K562 (cell line): ENCODE measurements at regions not wholly inside any gene's neighbourhood (a gene's known extent, or its start where the extent isn't known, plus 50 kb on each side); places are given as distances from the start of the nearest gene placed in this dataset.

Experiments used
- ATAC-seq: fragments of 200-7000 bp; cut with Tn5 transposase; 3 replicates; pipeline ENCODE4 v1.9.1; 2020; ENCODE audit warnings: moderate library complexity
- BruUV-seq: library from RNA; stranded (reverse); fragments of 400-500 nt; replicated peaks from 2 replicates; lab custom pipeline; 2021; lab: Mats Ljungman, UMichigan
- CTCF ChIA-PET: fragments of 300-600 bp; formaldehyde crosslinking; extraction: SDS; loops from one replicate; lab custom pipeline; 2021; ENCODE audit warnings: low intra/inter-chr PET ratio; lab: Yijun Ruan, JAX
- POLR2A ChIA-PET: fragments of 300-600, 350-650 bp; sonication (Branson Sonifier 250); formaldehyde crosslinking; extraction: SDS; loops from one replicate; lab custom pipeline; 2021; ENCODE audit warnings: antibody characterized with exemption, inconsistent platforms; lab: Yijun Ruan, JAX
- DNase-seq, 4 experiments: peaks; one replicate each; pipeline versions ENCODE4 v3.0.0 to v3.0.0-alpha.2; 2011 to 2018; ENCODE audit warnings: low spot score in 3 of 4, mixed read lengths in 3 of 4; ENCODE audit errors: extremely low read depth in 1 of 4
- FAIRE-seq: peaks from 2 replicates; lab custom pipeline; 2011; peaks lifted over from hg19 to GRCh38; lab: Jason Lieb, UNC
- H2AFZ ChIP-seq: 2 replicates; pipeline ENCODE4 v1.6.0; 2011; ENCODE audit warnings: low read depth, low read length, control low read depth, inconsistent platforms
- H3K27ac ChIP-seq: fragments of 200-600 bp; 3 replicates; pipeline ENCODE4 v1.8.0; 2011; ENCODE audit warnings: low read depth, mild to moderate bottlenecking, control low read depth, inconsistent platforms, low read length, moderate library complexity, mixed read lengths; ENCODE audit errors: extremely low read depth
- H3K27me3 ChIP-seq, 2 experiments: fragments of 300-600 bp in 1 of 2; 2 replicates in 1 of 2; 3 replicates in 1 of 2; pipeline versions ENCODE4 v1.6.0 to v1.8.0; 2011; ENCODE audit warnings: inconsistent platforms in 2 of 2, low read length in 2 of 2, mild to moderate bottlenecking in 1 of 2, mixed read lengths in 1 of 2, moderate library complexity in 1 of 2; ENCODE audit not compliant: control insufficient read depth in 2 of 2, insufficient read depth in 2 of 2
- H3K36me3 ChIP-seq: fragments of 300-600 bp; 3 replicates; pipeline ENCODE4 v1.8.0; 2011; ENCODE audit warnings: mild to moderate bottlenecking, low read length, inconsistent platforms; ENCODE audit not compliant: control insufficient read depth, insufficient read depth
- H3K4me1 ChIP-seq, 2 experiments: fragments of 200-600 bp in 1 of 2; replicated peaks in 1 of 2; 2 replicates in 1 of 2; 3 replicates in 1 of 2; pipeline versions ENCODE4 v1.5.1 to v1.8.0; 2011; ENCODE audit warnings: inconsistent platforms in 2 of 2, low read length in 2 of 2, mild to moderate bottlenecking in 1 of 2, mixed read lengths in 1 of 2, moderate library complexity in 1 of 2; ENCODE audit not compliant: control insufficient read depth in 2 of 2, insufficient read depth in 2 of 2
- H3K4me2 ChIP-seq: 2 replicates; pipeline ENCODE4 v1.6.1; 2011; ENCODE audit warnings: low read length, control low read depth, inconsistent platforms, mixed read lengths; ENCODE audit not compliant: insufficient read depth
- H3K4me3 ChIP-seq: fragments of 200-600 bp; sonication (generic), shearing (Covaris generic); 2 replicates; pipeline ENCODE4 v1.5.1; 2016; ENCODE audit warnings: control low read depth, inconsistent platforms
- H3K79me2 ChIP-seq: fragments of 200-600 bp; 3 replicates; pipeline ENCODE4 v1.8.0; 2011; ENCODE audit warnings: low read length, inconsistent platforms; ENCODE audit not compliant: control insufficient read depth, insufficient read depth
- H3K9ac ChIP-seq, 2 experiments: 2 replicates each; pipeline versions ENCODE4 v1.6.0 to v1.6.1; 2011; ENCODE audit warnings: low read depth in 2 of 2, low read length in 2 of 2, control low read depth in 1 of 2, inconsistent platforms in 1 of 2, mild to moderate bottlenecking in 1 of 2, mixed read lengths in 1 of 2; ENCODE audit not compliant: insufficient read depth in 1 of 2
- H3K9me1 ChIP-seq: one replicate; pipeline ENCODE4 v1.6.0; 2011; ENCODE audit warnings: inconsistent platforms, mild to moderate bottlenecking, low read length, moderate library complexity; ENCODE audit not compliant: control insufficient read depth, insufficient read depth
- H3K9me3 ChIP-seq: replicated peaks from 2 replicates; pipeline ENCODE4 v1.5.1; 2011; ENCODE audit warnings: low read depth, low read length, inconsistent platforms; ENCODE audit not compliant: control insufficient read depth, insufficient read depth
- H4K20me1 ChIP-seq: replicated peaks from 2 replicates; pipeline ENCODE4 v1.6.1; 2011; ENCODE audit warnings: low read length, inconsistent platforms, mixed read lengths; ENCODE audit not compliant: control insufficient read depth, insufficient read depth
- BACH1 ChIP-seq: fragments of 200-800 bp; sonication (Bioruptor generic); IDR thresholded peaks from 2 replicates; pipeline ENCODE4 v1.6.1; 2016; ENCODE audit warnings: missing genetic modification characterization, missing compliant biosample characterization
- BRF1 ChIP-seq: IDR thresholded peaks from 3 replicates; pipeline ENCODE4 v1.6.1; 2011; ENCODE audit warnings: borderline replicate concordance, mild to moderate bottlenecking; ENCODE audit not compliant: insufficient read length; ENCODE audit errors: extremely low read depth
- CBX2 ChIP-seq: fragments of 200-600 bp; sonication (generic); IDR thresholded peaks from one replicate; pipeline ENCODE4 v1.6.1; 2012; ENCODE audit warnings: mild to moderate bottlenecking, low read length, inconsistent platforms; ENCODE audit not compliant: insufficient read depth, poor library complexity, severe bottlenecking
- GABPB2 ChIP-seq: fragments of 250-450 bp; sonication (Bioruptor Pico); conservative IDR thresholded peaks from 2 replicates; pipeline ENCODE4 v1.5.1; 2021; ENCODE audit warnings: mild to moderate bottlenecking
- HDGF ChIP-seq: fragments of 450-650 bp; IDR thresholded peaks from 2 replicates; pipeline ENCODE4 v1.6.1; 2016
- KDM4B ChIP-seq, 2 experiments: fragments of 450-650 bp in 1 of 2; sonication (generic) in 1 of 2; IDR thresholded peaks; 2 replicates each; pipeline ENCODE4 v1.6.1; 2016 to 2017; ENCODE audit warnings: borderline replicate concordance in 2 of 2, antibody characterized with exemption in 1 of 2, low read depth in 1 of 2, mild to moderate bottlenecking in 1 of 2
- MTA2 ChIP-seq: fragments of 450-650 bp; IDR thresholded peaks from 2 replicates; pipeline ENCODE4 v1.6.1; 2016; ENCODE audit warnings: low read depth
- NFIX ChIP-seq: fragments of 250-450 bp; sonication (Bioruptor Pico); IDR thresholded peaks from 2 replicates; pipeline ENCODE4 v1.4.0; 2020; ENCODE audit warnings: low read depth, mild to moderate bottlenecking, moderate library complexity
- PHB ChIP-seq: fragments of 250-450 bp; sonication (Bioruptor Pico); IDR thresholded peaks from 2 replicates; pipeline ENCODE4 v1.5.0; 2021
- PKNOX1 ChIP-seq: fragments of 450-650 bp; IDR thresholded peaks from 2 replicates; pipeline ENCODE4 v1.6.1; 2016
- PRMT5 ChIP-seq: sonication (generic); formaldehyde crosslinking; IDR thresholded peaks from 2 replicates; pipeline ENCODE4 v1.5.0; 2020; ENCODE audit warnings: missing genetic modification reagents
- RUNX1 ChIP-seq: sonication (generic); IDR thresholded peaks from 2 replicates; pipeline ENCODE4 v1.6.1; 2016; ENCODE audit warnings: antibody characterized with exemption, low read depth
- TCF3 ChIP-seq: sonication (generic); formaldehyde crosslinking; IDR thresholded peaks from 2 replicates; pipeline ENCODE4 v1.4.0; 2020; ENCODE audit warnings: mild to moderate bottlenecking, missing genetic modification reagents
- ZBTB34 ChIP-seq: fragments of 250-450 bp; sonication (Bioruptor Pico); IDR thresholded peaks from 2 replicates; pipeline ENCODE4 v1.8.0; 2021; ENCODE audit warnings: mild to moderate bottlenecking, moderate library complexity
- ZNF263 ChIP-seq: sonication (generic); formaldehyde crosslinking; IDR thresholded peaks from 2 replicates; pipeline ENCODE4 v1.8.0; 2022; ENCODE audit warnings: mild to moderate bottlenecking, missing genetic modification reagents, borderline replicate concordance
- ZNF316 ChIP-seq: fragments of 450-650 bp; IDR thresholded peaks from 2 replicates; pipeline ENCODE4 v1.6.1; 2016
- WGBS: fragments of 100-300 bp; shearing (Covaris generic); methylation state at CpG from one replicate; pipeline ENCODE4 v1.1.6; 2016; ENCODE audit warnings: low coverage, mixed read lengths; ENCODE audit not compliant: insufficient coverage; ENCODE audit errors: missing lambda C conversion rate; 5-methylcytosine and 5-hydroxymethylcytosine counted together
- in situ Hi-C: fragments of 300-500 bp; cut with MboI; formaldehyde crosslinking; loops from 4 replicates; pipeline ENCODE4 v1.15.0; 2018; ENCODE audit warnings: inconsistent platforms, mixed read lengths
- intact Hi-C: fragments of 100-400 bp; cut with micrococcal nuclease; formaldehyde crosslinking; loops from 2 replicates; pipeline ENCODE4 v1.14.2; 2022

GRCh38 chr4:156052116-156052515 is 98.5 kb upstream of the CTSO start:
- Histone ChIP-seq H3K27ac (no peak overlapping the region), H3K27me3 (no peaks in the 10 kb centered on the region), H4K20me1 (no peaks in the 10 kb centered on the region), H3K9me3 (no peaks in the 10 kb centered on the region), H2AFZ (no peak overlapping the region), H3K4me1 (no peaks in the 10 kb centered on the region), H3K9me1 (no peaks in the 10 kb centered on the region), H3K79me2 (no peaks in the 10 kb centered on the region), H3K36me3 (no peaks in the 10 kb centered on the region), H3K9ac (no peak overlapping the region), H3K4me3 (no peak overlapping the region), H3K4me2 (no peak overlapping the region)
- TF ChIP-seq KDM4B (IDR thresholded peaks at IDR 0.05; ENCODE audit: borderline replicate concordance in 2 of 2, low read depth in 1 of 2) (no peak), TCF3 (CRISPR knock-in tag) (no peak), GABPB2 (CRISPR knock-in tag) (no peak)
- WGBS, result 3% methylated on average over 2 of the region's 2 CpGs
- DNase-seq (no peak), FAIRE-seq (no peak), ATAC-seq (no peak)
- CTCF ChIA-PET, result no interaction called here
- POLR2A ChIA-PET, result no interaction called here
- BruUV-seq, result no TSS peak
- intact Hi-C loops, result no loop called here
- in situ Hi-C loops, result no loop called here

- POLR2A ChIA-PET, result no interaction called here
- H3K27me3 ChIP-seq, result no peaks in the 10 kb centered on the region
- no peaks in the 10 kb centered on the region for H3K36me3 ChIP-seq
- H3K9me3 ChIP-seq, result no peaks in the 10 kb centered on the region
- H3K4me3 ChIP-seq, result no peak overlapping the region
- no peak overlapping the region for H2AFZ ChIP-seq
- no peak overlapping the region for H3K27ac ChIP-seq
- H3K79me2 ChIP-seq, result no peaks in the 10 kb centered on the region
- CTCF ChIA-PET, result no interaction called here
- intact Hi-C loops (no loop called here), in situ Hi-C loops (no loop called here)
- no peak overlapping the region for H3K9ac ChIP-seq
- H3K4me2 ChIP-seq, result no peak overlapping the region
- H3K4me1 ChIP-seq, result no peaks in the 10 kb centered on the region
- no peaks in the 10 kb centered on the region for H4K20me1 ChIP-seq
- FAIRE-seq (no peak), ATAC-seq (no peak), DNase-seq (no peak)
- H3K9me1 ChIP-seq, result no peaks in the 10 kb centered on the region
- 0% methylated on average over 4 of the region's 4 CpGs for WGBS
- no peak for TF ChIP-seq ZBTB34 (CRISPR knock-in tag)
- TF ChIP-seq RUNX1, result no peak
- no peak for TF ChIP-seq ZNF316
- TF ChIP-seq PRMT5 (CRISPR knock-in tag), result no peak
- TF ChIP-seq ZNF263 (CRISPR knock-in tag), result no peak
- no peak for TF ChIP-seq NFIX
- no peak for TF ChIP-seq PKNOX1
- TF ChIP-seq PHB, result no peak
- TF ChIP-seq CBX2, result no peak
- TF ChIP-seq MTA2, result no peak
- no peak for TF ChIP-seq HDGF
- no peak for TF ChIP-seq BRF1
- TF ChIP-seq BACH1 (tag), result no peak
- no TSS peak for BruUV-seq
Observed at GRCh38 chr4:156038772-156039171, 85.1 kb upstream of the CTSO start.
